CD4-positive, alpha-beta T cell treated with Interleukin-12 subunit alpha and Interleukin-12 subunit beta, for 1 hour (primary cell): ENCODE measurements at regions not wholly inside any gene's neighbourhood (a gene's known extent, or its start where the extent isn't known, plus 50 kb on each side); places are given as distances from the start of the nearest gene placed in this dataset.
"Not testable (repeated sequence)": the region's sequence is repeated elsewhere in the genome, so short reads cannot be mapped to it uniquely, and the experiment has no call there.

Experiments used
- DNase-seq: peaks from one replicate; pipeline ENCODE4 v3.0.0-alpha.2; 2020

DNA sequence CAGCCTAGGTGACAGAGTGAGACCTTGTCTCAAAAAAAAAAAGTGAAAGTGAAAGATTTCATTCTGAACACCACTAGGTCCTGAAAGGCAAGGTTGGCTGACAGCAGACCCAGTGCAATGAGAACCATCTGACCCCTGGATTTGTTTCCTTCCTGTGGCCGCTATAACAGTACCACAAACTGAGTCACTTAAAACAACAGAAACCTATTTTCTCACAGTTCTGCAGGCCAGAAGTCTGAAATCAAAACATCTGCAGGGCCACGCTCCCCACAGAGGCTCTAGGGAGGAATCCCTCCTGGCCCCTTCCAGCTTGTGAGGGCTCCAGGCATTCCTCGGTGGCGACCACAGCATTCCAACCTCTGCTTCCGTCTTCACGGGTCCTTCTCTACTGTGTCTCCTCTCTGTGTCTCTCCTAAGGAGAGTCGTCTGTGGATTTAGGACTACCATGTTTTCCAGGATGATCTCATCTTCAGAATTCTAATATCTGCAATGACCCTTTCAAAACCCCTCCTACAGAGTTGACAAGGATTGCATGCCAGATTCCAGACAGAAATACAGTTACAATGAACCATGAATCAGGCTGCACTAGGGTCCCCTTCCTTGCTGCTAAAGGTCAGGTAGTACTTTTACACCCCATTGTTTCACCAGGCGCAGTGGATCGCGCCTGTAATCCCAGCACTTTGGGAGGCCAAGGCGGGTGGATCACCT, 78.0 kb upstream of the ADGRL1 start:
- not testable (repeated sequence) for DNase-seq

DNA sequence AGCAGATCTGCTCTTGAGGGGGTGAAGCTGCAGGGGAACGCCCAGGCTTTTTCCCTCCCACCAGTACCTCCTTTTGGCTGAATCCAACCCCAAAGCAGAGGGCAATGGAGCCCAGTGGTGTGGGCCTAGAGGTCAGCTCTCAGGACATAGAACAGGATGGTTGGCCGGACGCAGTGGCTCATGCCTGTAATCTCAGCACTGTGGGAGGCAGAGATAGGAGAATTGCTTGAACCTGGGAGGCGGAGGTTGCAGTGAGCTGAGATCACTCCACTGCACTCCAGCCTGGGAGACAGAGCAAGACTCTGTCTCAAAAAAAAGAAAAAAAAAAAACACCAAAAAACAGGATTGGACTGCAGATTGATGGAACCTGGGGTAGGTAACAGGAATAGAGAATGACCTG, 73.3 kb upstream of the ADGRL1 start:
- not testable (repeated sequence) for DNase-seq

DNA sequence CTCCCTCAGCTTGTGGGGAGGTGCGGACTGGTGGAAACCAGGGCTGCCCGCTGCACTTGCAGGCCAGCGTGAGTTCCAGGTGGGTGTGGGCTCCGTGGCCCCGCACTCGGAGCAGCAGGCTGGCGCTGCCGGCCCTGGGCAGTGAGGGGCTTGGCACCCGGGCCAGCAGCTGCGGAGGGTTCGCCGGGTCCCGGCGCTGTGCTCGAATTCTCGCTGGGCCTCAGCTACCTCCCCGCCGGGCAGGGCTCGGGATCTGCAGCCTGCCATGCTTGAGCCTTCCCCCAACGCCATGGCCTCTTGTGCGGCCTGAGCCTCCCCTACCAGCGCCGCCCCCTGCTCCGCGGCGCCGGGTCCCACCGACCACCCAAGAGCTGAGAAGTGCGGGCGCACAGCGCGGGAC, 71.6 kb upstream of the ADGRL1 start:
- no peak for DNase-seq

DNA sequence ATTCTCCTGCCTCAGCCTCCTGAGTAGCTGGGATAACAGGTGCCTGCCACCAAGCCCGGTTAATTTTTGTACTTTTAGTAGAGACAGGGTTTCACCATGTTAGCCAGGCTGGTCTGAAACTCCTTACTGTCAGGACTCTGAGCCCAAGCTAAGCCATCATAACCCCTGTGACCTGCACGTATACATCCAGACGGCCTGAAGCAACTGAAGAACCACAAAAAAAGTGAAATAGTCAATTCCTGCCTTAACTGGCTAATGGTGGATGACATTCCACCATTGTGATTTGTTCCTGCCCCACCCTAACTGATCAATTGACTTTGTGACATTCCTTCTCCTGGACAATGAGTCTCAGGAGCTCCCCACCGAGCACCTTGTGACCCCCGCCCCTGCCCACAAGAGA, 69.9 kb upstream of the ADGRL1 start:
- DNase-seq = not testable (repeated sequence)

DNA sequence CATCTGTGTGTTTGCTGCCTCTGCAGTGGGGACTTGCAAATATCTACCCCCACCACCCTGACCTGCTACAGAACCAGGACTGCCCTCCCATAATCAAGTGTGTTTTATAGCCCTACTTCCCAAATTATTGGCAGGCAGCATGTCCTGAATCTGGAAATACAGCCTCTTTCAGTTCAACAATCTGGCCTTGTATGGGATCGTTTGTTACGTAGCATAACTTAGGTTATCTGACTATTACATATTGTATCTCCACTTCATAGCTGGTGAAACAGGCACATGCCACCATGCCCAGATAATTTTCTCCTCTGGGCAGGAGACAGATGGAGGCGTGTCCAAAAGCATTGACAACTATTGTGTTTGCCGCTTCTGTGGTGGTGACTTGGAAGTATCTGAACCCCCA, 66.7 kb upstream of the ADGRL1 start:
- no peak for DNase-seq

DNA sequence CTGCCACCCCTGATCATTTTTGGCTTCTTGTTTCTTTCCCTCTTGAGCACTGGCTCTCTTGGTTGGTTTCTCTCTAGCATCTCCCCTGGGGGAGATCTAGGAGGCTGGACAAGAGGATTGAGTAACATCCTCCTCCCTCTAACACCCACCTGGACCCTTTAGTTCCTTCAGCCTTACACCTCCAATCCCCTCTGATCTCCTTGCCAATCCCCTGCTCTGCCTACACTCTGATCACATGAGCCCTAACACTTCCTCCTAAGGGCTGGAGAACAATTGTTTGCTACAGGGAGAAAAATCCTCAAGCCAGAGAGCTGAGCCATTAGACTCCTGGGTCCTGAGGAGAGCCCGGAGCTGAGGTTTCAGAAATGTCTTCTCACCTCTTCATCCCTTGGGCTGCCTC, 65.9 kb upstream of the ADGRL1 start:
- DNase-seq = no peak

DNA sequence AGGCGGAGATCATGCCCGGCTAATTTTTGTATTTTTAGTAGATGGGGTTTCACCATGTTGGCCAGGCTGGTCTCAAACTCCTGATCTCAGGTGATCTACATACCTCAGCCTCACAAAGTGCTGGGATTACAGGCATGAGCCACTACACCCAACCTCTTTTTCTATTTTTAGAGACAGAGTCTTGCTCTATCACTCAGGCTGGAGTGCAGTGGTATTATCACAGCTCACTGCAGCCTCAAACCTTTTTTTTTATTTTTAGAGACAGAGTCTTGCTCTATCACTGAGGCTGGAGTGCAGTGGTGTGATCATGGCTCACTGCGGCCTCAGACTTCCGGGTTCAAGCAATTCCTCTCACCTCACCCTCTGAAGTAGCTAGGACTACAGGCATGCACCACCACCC, 64.6 kb upstream of the ADGRL1 start:
- not testable (repeated sequence) for DNase-seq

DNA sequence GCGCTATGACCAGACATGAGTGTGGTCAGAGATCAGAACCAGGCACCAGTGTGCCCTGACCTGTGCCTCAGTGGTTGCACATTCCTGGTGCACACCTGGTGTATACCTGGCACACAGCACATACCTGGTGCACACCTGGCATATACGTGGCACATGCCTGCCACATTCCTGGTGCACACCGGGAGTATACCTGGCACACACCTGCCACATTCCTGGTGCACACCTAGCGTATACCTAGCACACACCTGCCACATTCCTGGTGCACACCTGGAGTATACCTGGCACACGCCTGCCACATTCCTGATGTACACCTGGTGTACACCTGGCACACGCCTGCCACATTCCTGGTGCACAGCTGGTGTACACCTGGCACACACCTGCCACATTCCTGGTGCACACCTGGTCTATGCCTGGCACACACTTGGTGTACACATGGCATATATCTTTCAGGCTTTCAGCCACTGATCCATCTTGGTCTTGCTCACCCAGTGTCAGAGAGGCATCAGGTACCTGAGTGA, 61.3 kb upstream of the ADGRL1 start:
- no peak for DNase-seq

DNA sequence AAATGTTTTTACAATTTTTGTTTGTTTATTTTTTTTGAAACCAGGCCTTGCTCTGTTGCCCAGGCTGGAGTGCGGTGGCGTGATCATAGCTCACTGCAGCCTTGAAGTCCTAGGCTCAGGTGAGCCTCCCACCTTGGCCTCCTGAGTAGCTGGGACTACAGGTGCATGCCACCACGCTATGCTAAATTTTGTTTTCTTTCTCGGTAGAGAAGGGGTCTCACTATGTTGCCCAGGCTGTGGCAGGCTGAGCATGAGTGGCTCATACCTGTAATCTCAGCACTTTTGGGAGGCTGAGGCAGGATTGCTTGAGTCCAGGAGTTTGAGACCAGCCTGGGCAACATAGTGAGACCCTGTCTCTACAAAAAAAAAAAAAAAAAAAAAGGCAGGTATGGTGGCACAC, 60.2 kb upstream of the ADGRL1 start:
- not testable (repeated sequence) for DNase-seq

DNA sequence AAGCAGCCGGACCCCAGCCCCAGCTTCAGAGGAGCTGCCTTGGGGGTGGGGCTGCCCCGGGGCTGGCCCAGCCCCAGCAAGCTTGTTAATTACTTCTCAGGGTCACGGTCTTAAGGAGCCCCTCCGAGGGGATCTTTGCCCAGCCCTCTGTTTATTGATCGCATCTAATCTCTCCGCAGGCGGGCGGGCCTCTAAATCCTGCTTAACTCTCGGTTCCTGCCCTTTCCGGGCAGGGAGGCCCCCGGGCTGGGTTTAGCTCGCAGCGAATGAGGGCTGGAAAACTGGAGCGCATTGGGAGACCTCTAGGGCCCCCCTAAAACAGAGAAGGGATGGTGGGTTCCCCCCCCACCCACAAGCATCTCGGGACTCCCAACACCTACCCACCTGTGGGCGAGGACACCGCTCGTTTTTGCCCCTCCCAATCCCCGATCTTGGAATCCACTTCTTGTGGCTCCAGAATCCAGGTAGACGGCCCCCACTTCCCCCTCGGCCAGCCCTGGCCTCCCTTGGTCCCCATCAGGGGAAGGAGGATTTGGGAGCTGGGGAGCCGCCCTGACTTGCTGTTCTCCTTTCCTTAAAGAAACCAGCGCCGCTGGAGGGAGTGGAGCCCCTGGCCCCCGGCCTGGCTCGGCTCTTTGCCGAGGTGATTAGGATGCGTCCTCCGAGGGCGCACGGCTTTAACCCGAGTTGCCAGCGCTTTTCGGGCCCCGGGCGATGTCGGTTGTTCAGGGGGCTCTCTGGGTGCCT, 59.5 kb upstream of the ADGRL1 start:
- DNase-seq = no peak

DNA sequence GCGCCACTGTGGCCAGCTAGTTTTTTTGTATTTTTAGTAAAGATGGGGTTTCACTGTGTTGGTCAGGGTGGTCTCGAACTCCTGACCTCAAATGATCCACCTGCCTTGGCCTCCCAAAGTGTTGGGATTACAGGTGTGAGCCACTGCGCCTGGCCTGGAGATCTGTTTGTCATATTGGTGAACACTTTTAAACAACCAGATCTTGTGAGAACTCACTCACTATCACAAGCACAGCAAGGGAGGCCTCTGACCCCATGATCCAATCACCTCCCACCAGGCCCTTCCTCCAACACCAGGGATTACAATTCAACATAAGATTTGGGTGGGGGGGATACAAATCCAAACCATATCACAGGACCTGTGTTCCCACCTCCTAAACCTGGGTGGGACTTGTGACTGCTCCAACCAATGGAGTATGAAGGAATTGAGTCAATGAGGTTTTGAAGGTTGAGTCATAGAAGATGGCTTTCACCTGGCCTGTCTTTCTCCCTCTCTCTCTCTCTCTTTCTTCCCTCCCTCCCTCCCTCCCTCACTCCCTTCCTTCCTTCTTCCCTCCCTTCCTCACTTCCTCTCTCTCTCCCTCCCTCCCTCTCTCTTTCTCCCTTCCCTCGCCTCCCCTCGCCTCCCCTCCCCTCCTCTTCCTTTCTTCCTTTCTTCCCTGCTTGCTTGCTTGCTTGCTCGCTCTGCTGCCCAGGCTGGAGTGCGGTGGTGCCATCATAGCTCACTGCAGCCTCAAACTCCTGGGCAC, 50.1 kb upstream of the ADGRL1 start:
- not testable (repeated sequence) for DNase-seq
